ENCODE measurements at regions not wholly inside any gene's neighbourhood (a gene's known extent, or its start where the extent isn't known, plus 50 kb on each side); places are given as distances from the start of the nearest gene placed in this dataset.

- TF ChIP-seq ZNF776 (tag by site-specific recombination; IDR thresholded peaks at IDR 0.05; ENCODE audit: borderline replicate concordance), result no peak
- no peak for TF ChIP-seq CTCF (tag by site-specific recombination; IDR thresholded peaks at IDR 0.05)
- TF ChIP-seq ZNF248 (tag by site-specific recombination; IDR thresholded peaks at IDR 0.05), result no peak
- TF ChIP-seq ZNF626 (tag by site-specific recombination; IDR thresholded peaks at IDR 0.05), result no peak
- TF ChIP-seq ZNF157 (tag by site-specific recombination; IDR thresholded peaks at IDR 0.05), result no peak
These were observed 68.3 kb upstream of the ARHGAP29 start for GRCh38 chr1:94305704-94306103.

Measured in HEK293 (cell line).